HepG2 (cell line): ENCODE measurements at regions not wholly inside any gene's neighbourhood (a gene's known extent, or its start where the extent isn't known, plus 50 kb on each side); places are given as distances from the start of the nearest gene placed in this dataset.

Experiments used
- FIP1L1 ChIP-seq: fragments of 200-400 bp; formaldehyde crosslinking; IDR thresholded peaks from 2 replicates; pipeline ENCODE4 v1.6.1; 2018; ENCODE audit warnings: low read depth, mild to moderate bottlenecking, low read length, moderate library complexity, borderline replicate concordance; ENCODE audit not compliant: insufficient read depth
- FOXP1 ChIP-seq, 2 experiments: fragments of 450-650 bp in 1 of 2; IDR thresholded peaks; 2 replicates each; pipeline ENCODE4 v1.6.1; 2017 to 2018; ENCODE audit warnings: antibody characterized with exemption in 1 of 2
- REXO4 ChIP-seq: sonication (generic); formaldehyde crosslinking; IDR thresholded peaks from 2 replicates; pipeline ENCODE4 v1.8.0; 2022; ENCODE audit warnings: missing genetic modification reagents, mild to moderate bottlenecking, borderline replicate concordance
- ZNF282 ChIP-seq: fragments of 450-650 bp; IDR thresholded peaks from 2 replicates; pipeline ENCODE4 v1.6.1; 2018; ENCODE audit not compliant: partially characterized antibody

GRCh38 chr11:122248131-122248530 is 132.1 kb upstream of the BLID start:
- TF ChIP-seq REXO4 (no peak), FOXP1 (IDR thresholded peaks at IDR 0.05) (no peak), FOXP1 (CRISPR knock-in tag; IDR thresholded peaks at IDR 0.05) (no peak), ZNF282 (no peak), FIP1L1 (no peak)
